Tibial nerve (tissue), 4 donors: ENCODE measurements at regions not wholly inside any gene's neighbourhood (a gene's known extent, or its start where the extent isn't known, plus 50 kb on each side); places are given as distances from the start of the nearest gene placed in this dataset.

Experiments used
- DNase-seq, 2 donors: peaks; one replicate each; pipeline ENCODE4 v3.0.0-alpha.2; 2019; ENCODE audit warnings: low spot score in 2 of 2
- H3K27ac ChIP-seq, 4 donors: fragments of 200-600 bp; sonication (generic) in 3 of 4; one replicate each; pipeline ENCODE4 v1.5.1; 2017 to 2019; ENCODE audit warnings: mild to moderate bottlenecking in 1 of 4
- H3K27me3 ChIP-seq, 2 donors: fragments of 200-600 bp; sonication (generic) in 1 of 2; one replicate each; pipeline versions ENCODE4 v1.5.1 to v1.6.0; 2017 to 2019
- H3K36me3 ChIP-seq, 3 donors: fragments of 200-600 bp; sonication (generic); one replicate each; pipeline ENCODE4 v1.5.1; 2018 to 2019
- H3K4me1 ChIP-seq, 4 donors: fragments of 200-600 bp; sonication (generic) in 3 of 4; one replicate each; pipeline ENCODE4 v1.5.1; 2017 to 2019
- H3K4me3 ChIP-seq, 4 donors: fragments of 200-600 bp; sonication (generic) in 3 of 4; one replicate each; pipeline ENCODE4 v1.5.1; 2017 to 2019; ENCODE audit warnings: mild to moderate bottlenecking in 1 of 4, moderate library complexity in 1 of 4
- H3K9me3 ChIP-seq, 4 donors: fragments of 200-600 bp; sonication (generic) in 3 of 4; one replicate each; pipeline ENCODE4 v1.5.1; 2017 to 2019
- CTCF ChIP-seq, 5 experiments: fragments of 200-600 bp in 3 of 5; fragments of 450-650 bp in 2 of 5; sonication (generic) in 3 of 5; IDR thresholded peaks; one replicate each; pipeline ENCODE4 v1.5.1; 2016 to 2019; ENCODE audit warnings: antibody characterized with exemption in 5 of 5, mild to moderate bottlenecking in 3 of 5, moderate library complexity in 2 of 5
- EP300 ChIP-seq, 2 donors: sonication (generic); formaldehyde crosslinking; IDR thresholded peaks; one replicate each; pipeline ENCODE4 v1.6.1; 2017; ENCODE audit warnings: antibody characterized with exemption in 2 of 2, mild to moderate bottlenecking in 1 of 2
- POLR2A ChIP-seq, 2 donors: fragments of 450-650 bp; IDR thresholded peaks; one replicate each; pipeline ENCODE4 v1.6.1; 2017; ENCODE audit warnings: antibody characterized with exemption in 2 of 2, mild to moderate bottlenecking in 2 of 2, moderate library complexity in 2 of 2
- whole genome bisulfite sequencing, 2 donors: methylation state at CpG; one replicate each; pipeline ENCODE4 v1.1.5; 2018; 5-methylcytosine and 5-hydroxymethylcytosine counted together

GRCh38 chr3:44068753-44069152 lies 172.9 kb upstream of the TOPAZ1 start:
- H3K9me3 ChIP-seq: no peaks in the 10 kb centered on the region
- no peaks in the 10 kb centered on the region for H3K27me3 ChIP-seq
- no peak for DNase-seq
- no peak for TF ChIP-seq POLR2A (IDR thresholded peaks at IDR 0.05)
- TF ChIP-seq EP300 (IDR thresholded peaks at IDR 0.05): no peak
- TF ChIP-seq CTCF (IDR thresholded peaks at IDR 0.05): no peak
- no peaks in the 10 kb centered on the region for H3K36me3 ChIP-seq
- no peak overlapping the region for H3K27ac ChIP-seq
- no peak overlapping the region for H3K4me3 ChIP-seq
- H3K4me1 ChIP-seq: peaks cover 0 to 13% (median 0%) of the 10 kb centered on the region in 4 donors
- WGBS, 2 donors: 91 to 95% methylated on average over 3 of the region's 3 CpGs

GRCh38 chr3:44069276-44069675 lies 172.4 kb upstream of the TOPAZ1 start:
- TF ChIP-seq CTCF (IDR thresholded peaks at IDR 0.05) (no peak), EP300 (IDR thresholded peaks at IDR 0.05) (no peak)
- WGBS, 2 donors: 70 to 71% methylated on average over 5 of the region's 5 CpGs
- no peak for DNase-seq
- Histone ChIP-seq H3K4me1 (peaks cover 0 to 13% (median 0%) of the 10 kb centered on the region in 4 donors), H3K27ac (no peak overlapping the region), H3K4me3 (no peak overlapping the region), H3K36me3 (no peaks in the 10 kb centered on the region), H3K27me3 (no peaks in the 10 kb centered on the region), H3K9me3 (no peaks in the 10 kb centered on the region)

- 93 to 98% methylated on average over 8 of the region's 8 CpGs for WGBS, 2 donors
- Histone ChIP-seq H3K9me3 (no peaks in the 10 kb centered on the region), H3K27ac (no peak overlapping the region), H3K27me3 (no peaks in the 10 kb centered on the region), H3K36me3 (no peaks in the 10 kb centered on the region), H3K4me3 (no peak overlapping the region), H3K4me1 (no peaks in the 10 kb centered on the region)
- TF ChIP-seq EP300 (IDR thresholded peaks at IDR 0.05) (no peak), CTCF (IDR thresholded peaks at IDR 0.05) (no peak), POLR2A (IDR thresholded peaks at IDR 0.05) (no peak)
- DNase-seq: no peak
Observed at GRCh38 chr3:44070841-44071546, 170.7 kb upstream of the TOPAZ1 start.

GRCh38 chr3:44072601-44073540 lies 168.8 kb upstream of the TOPAZ1 start:
- TF ChIP-seq CTCF (IDR thresholded peaks at IDR 0.05) (no peak), EP300 (IDR thresholded peaks at IDR 0.05) (no peak), POLR2A (IDR thresholded peaks at IDR 0.05) (no peak)
- Histone ChIP-seq H3K4me3 (no peak overlapping the region), H3K36me3 (no peaks in the 10 kb centered on the region), H3K27me3 (no peaks in the 10 kb centered on the region), H3K27ac (no peak overlapping the region), H3K4me1 (no peaks in the 10 kb centered on the region), H3K9me3 (no peaks in the 10 kb centered on the region)
- DNase-seq: no peak
- WGBS, 2 donors: 86 to 89% methylated on average over 9 to 10 of the region's 11 CpGs

- DNase-seq: no peak
Observed at GRCh38 chr3:44074181-44074580, 167.5 kb upstream of the TOPAZ1 start.

More at GRCh38 chr3:44074181-44074580, 167.5 kb upstream of the TOPAZ1 start:
- H3K9me3 ChIP-seq: no peaks in the 10 kb centered on the region
- no peaks in the 10 kb centered on the region for H3K27me3 ChIP-seq
- TF ChIP-seq POLR2A (IDR thresholded peaks at IDR 0.05) (no peak), EP300 (IDR thresholded peaks at IDR 0.05) (no peak), CTCF (IDR thresholded peaks at IDR 0.05) (no peak)
- no peak overlapping the region for H3K27ac ChIP-seq
- WGBS, 2 donors: 81 to 86% methylated on average over 3 of the region's 3 CpGs
- no peaks in the 10 kb centered on the region for H3K36me3 ChIP-seq
- H3K4me1 ChIP-seq: no peaks in the 10 kb centered on the region
- no peak overlapping the region for H3K4me3 ChIP-seq
